ENCODE measurements at regions not wholly inside any gene's neighbourhood (a gene's known extent, or its start where the extent isn't known, plus 50 kb on each side); places are given as distances from the start of the nearest gene placed in this dataset.

GRCh38 chr14:81829447-81829846 lies 295.8 kb upstream of the SEL1L start:
- intact Hi-C loops (cut with micrococcal nuclease) = no loop called here

GRCh38 chr14:81831128-81831820 lies 297.6 kb upstream of the SEL1L start:
- intact Hi-C loops (cut with micrococcal nuclease) = no loop called here

GRCh38 chr14:81834308-81834707 lies 300.7 kb upstream of the SEL1L start:
- intact Hi-C loops (cut with micrococcal nuclease) = no loop called here

- intact Hi-C loops (cut with micrococcal nuclease) = no loop called here
These were observed 303.7 kb upstream of the SEL1L start for GRCh38 chr14:81837304-81837703.

- intact Hi-C loops (cut with micrococcal nuclease) = no loop called here
These were observed 305.4 kb upstream of the SEL1L start for GRCh38 chr14:81839056-81839455.

- intact Hi-C loops (cut with micrococcal nuclease) = no loop called here
These were observed 307.7 kb upstream of the SEL1L start for GRCh38 chr14:81841346-81841745.

GRCh38 chr14:81849714-81850113 lies 316.1 kb upstream of the SEL1L start:
- intact Hi-C loops (cut with micrococcal nuclease) = no loop called here

- intact Hi-C loops (cut with micrococcal nuclease) = no loop called here
These were observed 321.4 kb upstream of the SEL1L start for GRCh38 chr14:81855007-81855406.

- intact Hi-C loops (cut with micrococcal nuclease) = no loop called here
These were observed 325.4 kb upstream of the SEL1L start for GRCh38 chr14:81859046-81859445.

- intact Hi-C loops (cut with micrococcal nuclease) = no loop called here
These were observed 334.5 kb upstream of the SEL1L start for GRCh38 chr14:81868172-81868571.

- intact Hi-C loops (cut with micrococcal nuclease) = no loop called here
These were observed 338.1 kb upstream of the SEL1L start for GRCh38 chr14:81871706-81872105.

GRCh38 chr14:81884382-81884781 lies 350.7 kb upstream of the SEL1L start:
- intact Hi-C loops (cut with micrococcal nuclease) = no loop called here

GRCh38 chr14:81886588-81886987 lies 352.9 kb upstream of the SEL1L start:
- intact Hi-C loops (cut with micrococcal nuclease) = no loop called here

GRCh38 chr14:81889529-81889928 lies 355.9 kb upstream of the SEL1L start:
- intact Hi-C loops (cut with micrococcal nuclease) = no loop called here

GRCh38 chr14:81890020-81890419 lies 356.4 kb upstream of the SEL1L start:
- intact Hi-C loops (cut with micrococcal nuclease) = no loop called here

GRCh38 chr14:81903477-81903876 lies 369.8 kb upstream of the SEL1L start:
- intact Hi-C loops (cut with micrococcal nuclease) = no loop called here

- intact Hi-C loops (cut with micrococcal nuclease) = no loop called here
These were observed 393.4 kb upstream of the SEL1L start for GRCh38 chr14:81927070-81927469.

- intact Hi-C loops (cut with micrococcal nuclease) = no loop called here
These were observed 398.2 kb upstream of the SEL1L start for GRCh38 chr14:81931828-81932227.

- intact Hi-C loops (cut with micrococcal nuclease) = no loop called here
These were observed 402.7 kb upstream of the SEL1L start for GRCh38 chr14:81936348-81936747.

- intact Hi-C loops (cut with micrococcal nuclease) = no loop called here
These were observed 403.2 kb upstream of the SEL1L start for GRCh38 chr14:81936902-81937301.

GRCh38 chr14:81938341-81938740 lies 404.7 kb upstream of the SEL1L start:
- intact Hi-C loops (cut with micrococcal nuclease) = no loop called here

- intact Hi-C loops (cut with micrococcal nuclease) = no loop called here
These were observed 407.0 kb upstream of the SEL1L start for GRCh38 chr14:81940651-81941050.

GRCh38 chr14:81942071-81942470 lies 408.4 kb upstream of the SEL1L start:
- intact Hi-C loops (cut with micrococcal nuclease) = no loop called here

- intact Hi-C loops (cut with micrococcal nuclease) = no loop called here
These were observed 412.7 kb upstream of the SEL1L start for GRCh38 chr14:81946375-81946774.

Data from T-helper 2 cell treated with Interferon-gamma antibody and Interleukin-4, amounts not matched to agents 100 ng/mL and 5 ng/mL, for 36 hours (primary cell).